ENCODE measurements at regions not wholly inside any gene's neighbourhood (a gene's known extent, or its start where the extent isn't known, plus 50 kb on each side); places are given as distances from the start of the nearest gene placed in this dataset.

DNA sequence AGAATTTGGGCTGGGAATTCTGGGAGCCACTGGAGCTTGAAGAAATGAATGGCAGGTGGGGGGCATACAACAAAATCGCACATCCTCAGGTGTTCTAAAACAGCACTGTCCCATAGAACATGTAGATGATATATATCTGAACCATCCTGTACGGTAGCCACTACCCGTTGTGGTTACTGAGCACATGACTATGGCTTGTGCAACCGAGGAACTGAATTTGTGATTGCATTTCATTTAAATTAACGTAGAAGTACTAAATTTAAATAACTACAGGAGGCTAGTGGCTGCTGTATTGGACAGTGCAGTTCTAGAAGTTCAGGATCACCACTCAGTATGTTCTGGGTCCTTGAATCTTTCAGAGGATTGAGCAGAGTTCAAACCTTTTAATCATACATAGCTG, 172.4 kb downstream of the PHETA1 start:
- DNase-seq (ENCODE audit: low read depth): no peak

- DNase-seq (ENCODE audit: low read depth): no peak
Observed at GRCh38 chr12:111195316-111195715, 173.6 kb downstream of the PHETA1 start.

- DNase-seq (ENCODE audit: low read depth): no peak
Observed at GRCh38 chr12:111194703-111195051, 174.2 kb downstream of the PHETA1 start.

- DNase-seq (ENCODE audit: low read depth): no peak
Observed at GRCh38 chr12:111193977-111194702, 174.8 kb downstream of the PHETA1 start.

- DNase-seq (ENCODE audit: low read depth): no peak
Observed at GRCh38 chr12:111193496-111193895, 175.4 kb downstream of the PHETA1 start.

- no peak for DNase-seq (ENCODE audit: low read depth)
Observed at GRCh38 chr12:111193067-111193466, 175.8 kb downstream of the PHETA1 start.

GRCh38 chr12:111192647-111193046, 176.2 kb downstream of the PHETA1 start:
- no peak for DNase-seq (ENCODE audit: low read depth)

- no peak for DNase-seq (ENCODE audit: low read depth)
Observed at GRCh38 chr12:111190741-111191526, 178.0 kb downstream of the PHETA1 start.

GRCh38 chr12:111189792-111190191, 179.1 kb downstream of the PHETA1 start:
- no peak for DNase-seq (ENCODE audit: low read depth)

DNA sequence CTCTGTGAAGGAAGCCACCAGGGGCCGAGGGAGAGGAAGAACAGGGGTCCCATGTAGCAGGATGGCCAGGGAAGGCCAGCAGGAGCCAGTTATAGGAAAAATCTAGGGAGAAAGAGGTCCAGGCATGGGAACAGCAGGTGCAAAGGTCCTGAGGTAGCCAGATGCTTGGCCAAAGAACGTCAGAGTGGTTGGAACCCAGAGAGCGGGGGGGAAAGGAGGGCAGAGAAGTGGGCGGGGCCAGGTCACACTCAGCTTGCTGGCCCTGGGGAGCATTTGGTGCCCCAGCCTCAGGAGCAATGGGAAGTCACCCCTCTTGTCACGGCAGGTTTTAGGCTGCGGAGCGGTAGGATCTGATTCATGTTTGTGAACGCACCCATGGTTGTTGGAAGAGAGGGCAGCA, 180.5 kb downstream of the PHETA1 start:
- DNase-seq (ENCODE audit: low read depth): no peak

DNA sequence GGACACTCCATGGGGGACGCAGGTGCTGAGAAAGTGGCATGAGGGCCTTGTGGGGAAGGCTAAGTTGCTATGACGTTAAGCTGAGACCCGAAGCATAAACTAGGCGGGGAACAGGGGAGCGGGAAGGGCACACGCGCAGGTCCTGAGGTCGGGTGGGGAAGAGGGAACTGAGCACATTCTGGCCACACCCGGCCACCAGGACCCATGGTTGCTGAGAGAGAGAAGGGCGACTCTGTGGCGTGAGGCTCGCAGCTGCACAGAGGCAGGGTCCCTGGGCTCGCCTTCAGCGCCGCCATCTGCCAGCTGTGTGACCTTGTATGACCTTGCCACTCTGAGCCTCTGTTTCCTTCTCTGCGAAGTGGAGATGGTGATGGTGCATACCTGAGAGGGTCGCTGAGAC, 182.5 kb downstream of the PHETA1 start:
- no peak for DNase-seq (ENCODE audit: low read depth)

DNA sequence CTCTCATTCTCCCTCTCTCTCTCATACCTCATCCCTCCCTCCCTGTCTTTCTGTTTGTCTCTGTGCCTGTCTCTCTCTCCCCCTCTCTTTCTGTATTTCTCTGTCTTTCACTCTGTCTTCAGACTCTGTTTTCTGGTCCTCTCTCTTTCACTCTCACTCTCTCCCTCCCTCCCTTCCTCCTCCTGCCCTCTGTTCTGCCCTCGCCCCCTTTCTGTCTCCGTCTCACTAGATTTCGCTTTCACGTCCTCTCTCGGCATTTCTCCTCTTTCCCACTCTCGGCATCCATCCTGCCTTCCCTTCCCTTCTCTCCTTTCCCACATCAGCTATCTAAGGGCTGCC, 183.0 kb downstream of the PHETA1 start:
- DNase-seq (ENCODE audit: low read depth): no peak

GRCh38 chr12:111185206-111185888, 183.5 kb downstream of the PHETA1 start:
- DNase-seq (ENCODE audit: low read depth): no peak

DNA sequence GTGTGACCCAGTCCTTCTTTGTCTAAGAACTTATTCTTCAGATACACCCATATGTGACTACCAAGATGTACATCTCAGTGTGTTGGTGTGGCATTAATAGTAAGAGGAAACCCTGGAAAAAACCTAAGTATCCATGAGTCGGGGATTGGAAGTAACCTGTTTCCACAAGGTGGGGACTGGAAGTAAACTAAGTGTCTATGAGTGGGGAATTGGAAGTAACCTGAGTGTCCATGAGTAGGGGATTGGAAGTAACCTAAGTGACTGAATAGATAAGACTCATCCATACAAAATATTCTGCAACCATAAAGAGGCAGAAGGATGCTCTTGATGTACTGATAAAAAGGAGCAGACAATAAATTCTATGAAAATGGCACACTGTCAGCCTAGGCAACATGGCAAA, 184.7 kb downstream of the PHETA1 start:
- DNase-seq (ENCODE audit: low read depth): no peak

GRCh38 chr12:111183094-111183493, 185.8 kb downstream of the PHETA1 start:
- DNase-seq (ENCODE audit: low read depth): no peak

DNA sequence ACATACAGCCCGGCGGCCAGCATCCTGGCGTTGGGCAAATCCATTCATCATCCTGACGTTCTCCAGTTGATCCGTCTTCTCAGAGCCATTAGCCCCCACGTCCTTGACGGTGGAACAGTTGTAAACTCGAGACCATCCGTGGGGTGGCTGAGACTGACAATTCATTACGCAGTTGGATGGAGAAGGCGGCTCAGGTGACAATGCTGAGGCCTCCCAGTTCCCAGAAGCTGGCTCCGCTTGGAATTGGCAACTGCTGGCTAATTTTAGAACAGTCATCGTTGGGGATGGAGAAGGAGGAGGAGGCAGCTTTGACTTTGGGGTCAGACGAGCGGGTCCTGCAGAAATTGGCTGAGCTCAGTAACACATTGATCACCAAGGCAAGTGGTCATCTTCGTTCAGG, 186.5 kb downstream of the PHETA1 start:
- no peak for DNase-seq (ENCODE audit: low read depth)

DNA sequence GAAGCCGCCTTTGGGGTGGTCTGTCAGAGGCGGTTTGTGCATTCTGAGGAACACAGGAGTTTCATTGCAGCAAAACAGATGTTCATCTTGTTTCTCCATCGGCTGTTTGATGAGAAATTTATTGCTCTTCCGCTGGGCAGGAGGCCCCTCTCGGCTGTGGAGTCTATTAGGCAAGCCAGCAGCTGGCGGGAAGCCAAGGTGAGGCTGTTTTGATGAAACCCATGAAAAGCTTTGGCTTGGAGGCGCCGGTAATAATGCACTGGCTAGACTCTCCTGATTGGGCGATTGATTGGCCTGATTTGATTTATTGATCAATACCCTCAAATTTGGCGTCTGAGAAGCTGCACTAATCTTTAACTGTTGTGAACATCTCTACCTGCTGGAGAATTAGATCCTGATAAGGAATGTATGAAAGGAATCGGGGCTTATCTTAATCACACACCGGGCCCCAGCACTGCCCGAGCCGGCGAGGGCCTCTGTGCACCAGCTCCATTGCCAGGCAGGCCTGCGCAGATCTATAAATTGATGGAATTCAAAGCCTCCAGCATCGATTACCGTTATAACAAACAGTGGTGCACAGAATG, 187.7 kb downstream of the PHETA1 start:
- peak; percentile 6 for DNase-seq (ENCODE audit: low read depth)

DNA sequence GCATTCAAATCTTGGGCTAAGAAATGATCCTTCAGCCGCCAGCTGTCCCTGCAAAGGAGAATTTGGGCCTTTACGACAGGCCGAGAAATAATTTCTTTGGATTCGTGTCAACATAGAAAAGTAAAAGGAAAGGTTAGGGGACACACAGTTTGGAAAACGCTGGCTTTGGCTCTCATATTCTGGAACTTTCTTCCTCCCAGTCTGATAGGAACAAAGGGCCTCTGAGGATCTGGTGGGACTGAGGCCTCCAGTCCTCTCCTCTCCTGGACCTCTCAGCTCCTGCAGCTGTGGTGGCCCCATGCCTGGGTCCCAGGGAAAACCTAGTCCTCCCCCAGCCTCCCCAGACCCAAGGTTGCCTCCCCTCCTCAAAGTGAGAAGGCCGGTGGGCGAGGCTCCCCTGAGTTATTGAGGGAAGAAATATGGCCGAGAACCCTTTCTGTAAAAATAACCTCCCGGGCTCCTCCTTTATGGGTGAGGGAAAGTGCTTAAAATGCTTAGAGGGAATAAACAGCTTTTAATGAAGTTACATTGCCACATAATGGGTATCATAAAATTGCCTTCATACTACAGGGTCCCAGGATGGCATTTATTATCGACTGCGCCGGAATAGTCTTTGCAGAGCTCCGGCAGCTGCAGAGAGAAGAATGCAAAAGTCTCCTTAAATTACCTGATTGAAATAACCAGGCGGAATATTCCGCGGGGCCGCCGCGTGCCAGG, 188.3 kb downstream of the PHETA1 start:
- no peak for DNase-seq (ENCODE audit: low read depth)

DNA sequence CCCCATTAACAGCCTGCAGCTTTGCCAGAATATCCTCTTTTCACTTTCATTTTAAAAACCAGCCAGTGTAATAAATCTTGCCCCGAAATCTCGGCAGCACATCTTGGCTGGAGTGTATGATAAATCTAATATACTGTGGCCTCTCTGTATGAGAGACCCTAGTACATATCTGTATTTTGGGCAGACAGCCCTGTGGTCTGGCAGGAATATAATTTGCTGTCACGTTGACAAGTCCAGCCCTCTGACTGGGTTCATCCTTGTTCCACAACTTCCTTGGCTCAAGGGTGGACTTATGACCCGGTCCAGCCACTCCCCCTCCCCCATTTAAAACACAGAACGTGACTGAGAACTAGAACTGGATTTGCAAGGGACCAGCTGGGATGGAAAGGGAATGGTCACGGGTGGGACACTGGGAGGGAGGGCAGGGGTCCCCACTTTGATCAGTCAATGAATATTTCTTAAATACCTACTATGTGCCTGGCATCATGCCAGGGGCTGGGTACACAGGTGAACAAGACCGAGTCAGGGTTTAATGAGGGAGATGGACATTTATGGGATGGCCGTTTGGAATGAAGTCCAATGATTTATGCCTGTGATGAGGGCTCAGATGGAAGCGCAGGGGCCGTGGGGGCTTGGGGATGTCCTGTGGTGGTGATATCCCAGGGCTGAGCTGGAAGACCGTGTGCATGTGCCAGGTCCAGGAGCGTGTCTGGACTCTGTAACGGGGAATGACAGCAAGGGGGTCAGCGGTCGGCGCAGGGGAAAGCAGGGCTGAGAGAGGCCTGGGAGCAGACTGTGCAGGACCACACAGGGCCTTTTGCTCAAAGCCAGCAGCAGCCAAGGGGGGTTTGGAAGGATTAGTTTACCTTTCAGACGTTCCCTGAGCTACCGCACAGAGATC, 190.5 kb downstream of the PHETA1 start:
- no peak for DNase-seq (ENCODE audit: low read depth)

DNA sequence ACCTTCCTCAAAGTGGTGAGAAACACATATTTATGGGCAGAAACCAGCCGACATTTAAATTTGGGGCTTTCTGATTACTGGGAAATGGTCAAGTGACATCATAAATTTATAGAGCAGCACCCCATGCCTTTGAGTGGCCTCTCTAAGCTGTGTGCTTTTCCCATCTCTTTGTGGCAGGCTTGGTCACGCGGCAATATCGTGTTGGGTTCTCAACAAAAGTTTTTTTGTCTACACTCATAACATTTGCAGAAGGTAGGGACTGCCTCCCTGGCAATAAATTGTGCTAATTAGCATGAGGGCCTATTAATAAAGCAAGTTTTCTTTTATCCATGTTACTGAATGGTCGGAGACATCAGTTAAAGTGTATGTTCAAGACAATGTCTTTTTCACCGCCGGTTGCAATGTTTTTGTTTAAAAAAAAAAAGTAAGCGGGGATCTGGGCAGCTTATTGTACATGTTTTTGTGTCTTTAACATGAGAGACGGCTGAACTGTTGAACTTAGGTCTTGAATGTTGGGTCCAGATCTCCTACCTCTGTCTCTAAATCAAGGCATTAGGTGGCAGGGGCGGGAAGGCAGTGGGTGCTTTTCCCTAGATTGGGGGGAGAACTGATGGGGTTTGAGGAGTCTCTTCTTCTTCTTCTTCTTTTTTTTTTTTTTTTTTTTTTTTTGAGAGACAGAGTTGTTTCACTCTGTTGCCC, 193.3 kb downstream of the PHETA1 start:
- DNase-seq (ENCODE audit: low read depth): no peak

- no peak for DNase-seq (ENCODE audit: low read depth)
Observed at GRCh38 chr12:111174961-111175345, 193.9 kb downstream of the PHETA1 start.
